Embryonic facial prominence (tissue), 1 donor: ENCODE measurements at regions not wholly inside any gene's neighbourhood (a gene's known extent, or its start where the extent isn't known, plus 50 kb on each side); places are given as distances from the start of the nearest gene placed in this dataset.

Experiments used
- DNase-seq: peaks from one replicate; pipeline ENCODE4 v3.0.0-alpha.2; 2016; ENCODE audit errors: extremely low spot score

DNA sequence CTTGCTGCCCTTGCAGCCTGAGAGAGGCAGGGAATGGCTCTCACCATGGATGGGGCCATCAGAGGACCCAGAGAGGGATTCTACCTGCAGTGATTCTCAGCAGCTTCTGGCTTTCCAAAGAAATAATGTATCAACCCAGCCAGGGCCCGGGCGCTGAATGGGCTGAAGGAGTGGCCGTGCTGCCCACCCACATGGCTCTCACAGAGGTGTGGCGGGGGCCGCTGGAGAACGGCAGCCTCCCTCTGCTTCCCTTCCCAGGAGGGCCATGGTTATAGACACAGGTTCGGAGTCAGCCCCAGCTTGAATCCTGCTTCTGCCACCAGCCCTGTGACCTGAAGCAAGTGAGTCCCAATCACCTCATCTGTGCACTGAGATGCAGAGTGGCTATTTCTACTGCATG, 82.7 kb downstream of the THAP12 start:
- DNase-seq: no peak

DNA sequence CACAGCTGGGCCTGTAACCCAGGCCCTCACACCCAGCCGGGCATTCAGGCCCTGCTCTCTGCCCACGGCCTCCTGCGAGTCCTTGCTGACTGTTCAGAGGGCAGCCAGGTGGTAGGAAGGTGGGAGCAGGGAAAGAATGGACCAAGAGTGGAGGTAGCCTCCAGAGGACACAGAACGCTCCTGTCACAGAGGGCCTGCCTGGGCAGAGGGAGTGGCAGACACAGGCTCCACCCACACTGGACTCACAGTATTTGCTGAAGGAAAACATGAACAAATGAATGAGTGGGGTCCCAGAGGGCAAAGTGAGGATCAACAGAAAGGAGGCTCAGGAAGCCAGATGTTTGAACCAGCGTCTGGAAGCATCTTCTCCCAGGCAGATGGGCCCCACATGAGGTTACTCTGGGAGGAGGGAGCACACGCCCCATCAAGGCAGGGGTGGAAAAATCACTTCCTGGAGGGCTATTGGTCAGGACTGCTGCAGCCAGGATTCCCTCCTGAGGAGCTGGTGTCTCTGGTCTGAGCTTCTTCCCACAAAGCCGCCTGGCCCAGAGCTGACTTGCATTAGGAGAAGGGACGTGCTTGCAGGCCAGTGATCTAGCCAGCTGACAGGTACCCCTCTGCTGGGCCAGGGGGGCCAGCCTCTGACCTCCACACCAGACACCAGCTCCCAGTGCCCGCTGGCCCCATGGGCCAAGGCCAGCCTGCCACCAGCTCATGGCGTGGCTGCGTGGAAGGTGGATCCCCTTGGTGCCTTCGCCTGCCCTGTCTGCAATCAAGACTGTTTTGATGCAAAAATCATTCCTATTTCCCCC, 84.0 kb downstream of the THAP12 start:
- no peak for DNase-seq

DNA sequence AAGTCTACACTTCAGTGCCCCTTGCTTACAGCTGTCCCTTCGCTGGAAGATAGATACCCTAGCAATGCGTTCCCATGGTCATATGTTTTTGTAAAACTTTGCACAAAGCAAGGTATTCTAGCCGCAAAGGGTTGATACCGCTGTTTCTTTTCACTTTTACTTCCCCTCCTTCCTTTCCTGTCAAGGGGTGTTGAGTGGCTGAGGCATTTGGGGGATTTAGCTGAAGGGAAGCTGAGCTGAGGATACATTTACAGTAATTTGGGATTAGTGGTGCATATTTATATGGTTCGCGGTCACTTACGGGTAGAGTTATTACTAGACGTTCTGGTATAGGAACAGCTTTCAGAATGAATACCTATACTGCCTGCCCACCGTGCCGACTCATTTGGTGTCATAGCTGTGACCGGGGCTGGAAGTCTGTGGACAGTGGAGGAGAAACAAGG, 86.9 kb upstream of the WNT11 start:
- DNase-seq: no peak

DNA sequence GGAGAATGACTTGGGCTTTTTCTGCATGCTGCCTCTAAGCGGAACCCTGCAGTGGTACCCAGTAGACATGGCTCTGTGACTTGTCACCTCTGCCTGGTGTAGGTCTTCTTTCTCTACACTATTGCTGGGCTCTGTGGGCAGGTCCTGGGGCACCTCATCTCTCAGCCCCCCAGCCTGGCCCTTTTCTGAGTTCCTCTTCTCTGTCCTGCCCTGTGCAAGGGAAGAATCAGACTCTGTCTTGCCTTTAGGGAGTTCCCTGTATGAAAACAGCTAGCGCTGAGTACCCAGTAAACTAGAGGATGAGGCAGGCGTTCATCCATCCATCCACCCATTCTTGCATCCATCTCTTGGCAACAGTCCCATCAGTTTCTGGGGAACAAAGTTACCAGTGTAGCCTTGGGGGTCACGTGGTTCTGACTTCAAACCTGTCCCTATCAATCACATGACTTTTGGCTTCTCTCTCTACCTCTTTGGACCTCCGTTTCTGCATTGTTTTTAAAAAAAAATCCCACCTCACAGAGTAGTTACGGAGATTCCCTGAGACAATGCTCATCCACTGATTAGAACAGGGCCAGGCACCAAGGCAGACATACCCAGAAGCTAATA, 86.4 kb upstream of the WNT11 start:
- no peak for DNase-seq

DNA sequence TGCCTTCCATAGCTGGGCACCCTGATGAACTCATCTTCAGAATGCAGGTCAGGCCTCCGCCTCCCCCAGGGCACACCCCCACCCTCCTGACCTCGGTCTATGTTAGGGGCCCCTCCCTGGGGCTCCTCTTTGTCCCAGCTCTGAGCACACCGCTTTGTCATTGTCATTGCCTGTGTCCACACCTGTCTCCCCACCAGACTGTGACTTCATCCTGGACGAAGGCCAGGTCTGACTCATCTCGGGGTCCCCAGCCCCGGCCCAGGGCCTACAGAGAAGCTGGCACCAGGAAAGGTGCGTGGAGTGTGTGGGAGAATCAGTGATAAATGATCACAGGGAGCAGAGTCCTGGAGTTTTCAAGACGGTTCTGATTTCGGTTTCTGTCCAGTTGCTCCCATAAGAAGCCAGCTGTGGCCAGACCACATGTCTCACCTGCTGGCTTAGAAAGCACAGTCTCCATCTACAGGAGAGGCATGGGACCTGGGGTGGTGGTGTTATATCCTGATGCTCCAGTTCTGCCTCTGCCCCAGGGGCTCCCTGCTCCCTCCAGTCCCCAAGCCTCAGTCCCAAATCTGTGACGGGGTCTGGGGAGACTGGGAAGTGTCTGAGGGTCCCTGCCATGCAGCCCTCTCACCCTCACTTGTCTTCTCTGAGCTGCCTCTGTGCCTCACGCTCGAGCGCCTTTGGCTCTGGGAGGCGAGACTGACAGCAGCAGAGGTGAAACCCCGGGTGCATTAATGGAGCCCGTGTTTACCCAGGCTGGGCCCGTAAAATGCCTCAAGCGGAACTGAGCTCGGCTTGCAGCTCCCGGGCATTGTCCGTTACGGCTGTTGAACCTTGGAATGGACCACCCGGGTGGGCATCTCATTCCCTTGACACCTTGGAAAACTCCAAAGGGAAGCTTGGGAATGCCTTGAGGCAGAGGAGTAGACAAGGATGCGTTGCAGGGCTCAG, 85.5 kb upstream of the WNT11 start:
- DNase-seq: no peak

DNA sequence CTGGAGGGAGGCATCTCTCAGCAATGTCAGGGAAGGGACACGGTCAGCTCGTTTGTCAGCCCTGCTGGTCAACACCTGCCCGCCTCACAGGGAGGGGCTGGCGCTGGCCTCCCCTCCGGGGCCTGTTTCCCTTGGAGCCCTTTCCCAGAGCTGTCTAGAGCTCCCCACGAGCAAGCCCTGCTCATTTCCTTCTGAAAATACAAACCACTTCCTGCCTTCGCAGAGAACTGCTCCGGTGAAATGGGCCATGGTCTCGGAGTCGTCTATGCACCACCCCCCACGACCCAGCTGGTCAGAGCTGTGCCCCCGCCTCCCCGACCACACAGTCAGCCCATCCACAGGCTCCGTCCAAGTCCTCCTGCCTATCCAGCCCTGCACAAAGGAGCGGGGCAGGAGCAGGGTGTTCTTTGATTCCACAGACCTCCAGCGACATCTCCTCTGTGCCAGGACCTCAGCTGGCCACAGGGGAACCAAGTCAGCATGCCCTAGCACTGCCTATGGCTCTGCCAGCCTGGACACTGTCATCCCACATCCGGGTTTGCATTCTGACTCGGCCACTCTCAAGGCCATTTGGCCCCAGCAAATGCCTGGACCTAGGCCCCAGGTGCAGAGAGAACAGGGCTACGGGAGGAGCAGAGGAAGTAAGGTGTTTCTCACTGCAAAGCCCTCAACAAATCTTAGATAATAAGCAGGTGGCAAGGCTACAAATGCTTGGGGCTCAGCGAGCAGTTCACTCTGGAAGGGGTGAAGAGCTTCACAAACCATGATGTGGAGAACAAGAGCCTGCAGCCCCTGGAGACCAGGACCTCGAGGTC, 82.1 kb upstream of the WNT11 start:
- DNase-seq: no peak

DNA sequence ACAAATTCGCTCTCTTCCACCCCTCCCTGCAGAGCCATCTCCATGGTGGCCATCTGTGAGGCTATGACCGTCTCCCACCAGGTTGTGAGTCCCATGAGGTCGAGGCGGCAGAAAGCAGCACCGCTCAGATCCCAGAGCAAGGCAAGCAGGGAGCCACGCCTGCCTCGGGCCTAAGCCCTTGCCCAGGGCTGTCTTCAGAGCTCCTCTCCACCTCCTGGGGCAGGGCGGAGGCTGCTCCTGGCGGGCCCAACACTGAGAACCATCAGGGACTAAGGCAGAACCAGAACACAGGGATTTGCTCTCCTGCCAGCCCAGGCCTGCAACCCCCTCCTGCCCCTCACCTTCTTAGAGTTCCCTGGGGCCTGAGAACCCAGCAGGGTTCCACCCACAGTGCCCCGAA, 80.9 kb upstream of the WNT11 start:
- DNase-seq: no peak

DNA sequence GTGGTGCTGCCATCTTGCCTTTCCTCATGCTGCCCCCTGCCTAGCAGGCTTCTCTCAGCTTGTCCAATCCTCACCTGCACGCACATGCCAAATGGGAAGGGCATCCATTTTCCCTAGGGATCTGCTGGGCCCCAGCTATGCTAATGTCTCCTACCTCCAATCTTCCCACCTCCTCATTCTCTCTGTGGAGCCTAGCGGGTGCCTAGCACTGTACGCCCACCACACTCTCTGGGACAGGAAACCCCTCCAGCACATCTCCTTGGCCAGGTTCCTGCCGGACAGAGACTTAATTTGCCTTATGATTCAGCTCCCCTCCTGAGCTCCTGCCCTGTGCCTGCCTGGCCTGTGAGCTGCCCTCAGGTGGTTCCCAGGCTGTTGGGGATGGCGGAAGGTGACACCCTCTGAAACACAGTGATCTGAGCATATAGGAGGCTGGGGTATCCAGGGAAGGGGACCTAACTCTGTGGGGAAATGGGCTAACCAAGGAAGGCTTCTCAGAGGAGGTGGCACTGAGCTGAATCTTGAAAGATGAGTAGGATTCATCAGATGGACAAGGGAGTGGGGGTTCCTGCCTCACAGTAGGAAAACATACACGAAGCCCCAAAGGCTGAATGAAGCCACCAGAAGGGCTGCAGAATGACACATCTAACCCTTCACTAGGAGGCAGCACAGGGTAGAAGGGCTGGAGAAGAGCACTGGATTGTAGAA, 79.2 kb upstream of the WNT11 start:
- DNase-seq: no peak

DNA sequence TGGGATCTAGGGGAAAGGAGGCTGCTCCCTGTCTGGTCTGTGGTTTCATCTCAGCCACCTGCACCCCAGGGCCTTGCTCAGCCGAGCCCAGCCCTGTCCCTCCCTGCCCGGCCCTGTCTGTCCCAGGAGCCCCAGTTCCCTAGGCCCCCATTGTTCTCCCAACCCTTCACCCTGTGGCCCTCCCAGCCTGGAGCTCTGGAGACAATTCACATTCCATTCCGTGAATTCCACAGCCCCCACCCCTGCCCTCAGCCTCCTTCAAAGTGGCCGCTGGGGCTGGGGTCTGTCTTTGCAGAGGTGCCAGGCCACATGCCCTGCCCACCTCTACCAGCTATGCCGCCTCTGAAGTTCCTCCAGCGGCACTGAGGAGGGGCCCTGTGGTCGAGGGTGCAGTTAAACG, 77.9 kb upstream of the WNT11 start:
- DNase-seq: no peak

DNA sequence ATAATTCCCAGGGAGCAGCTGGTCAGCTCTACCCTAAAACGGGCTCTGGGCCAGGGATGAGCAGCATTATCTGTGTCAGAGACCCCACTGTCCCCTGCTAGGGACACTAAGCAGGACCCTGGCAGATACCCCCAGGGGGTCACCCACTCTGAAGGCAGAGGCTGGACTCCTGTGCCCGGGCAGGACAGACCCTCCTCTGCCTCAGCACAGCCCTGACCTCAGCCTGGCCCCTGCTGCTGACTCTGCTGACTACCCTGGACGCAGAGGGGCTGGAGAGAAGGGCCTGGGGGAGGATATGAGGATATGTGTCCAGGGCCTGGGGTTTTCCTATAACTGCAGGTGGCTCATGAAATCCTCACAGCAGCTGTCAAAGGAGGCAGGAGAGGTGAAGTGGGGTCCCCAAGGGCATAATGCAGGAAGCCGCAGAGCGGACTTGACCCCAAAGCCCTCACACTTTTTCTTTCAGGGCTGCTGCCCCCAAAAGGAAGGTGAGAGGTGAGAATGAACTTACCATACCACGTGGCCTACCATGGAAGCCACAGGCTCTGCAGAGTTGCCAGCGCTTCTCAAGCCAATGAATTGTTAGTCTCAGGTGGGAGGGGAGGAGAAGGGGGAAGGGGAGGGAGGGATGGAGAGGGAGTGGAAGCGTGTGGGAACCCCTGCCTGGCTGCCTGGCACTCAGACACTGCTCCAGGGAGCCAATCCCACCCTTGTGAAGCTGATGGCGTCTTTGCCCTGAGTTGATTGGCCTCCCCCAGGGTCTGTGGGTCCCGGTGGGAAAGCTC, 76.7 kb upstream of the WNT11 start:
- no peak for DNase-seq

DNA sequence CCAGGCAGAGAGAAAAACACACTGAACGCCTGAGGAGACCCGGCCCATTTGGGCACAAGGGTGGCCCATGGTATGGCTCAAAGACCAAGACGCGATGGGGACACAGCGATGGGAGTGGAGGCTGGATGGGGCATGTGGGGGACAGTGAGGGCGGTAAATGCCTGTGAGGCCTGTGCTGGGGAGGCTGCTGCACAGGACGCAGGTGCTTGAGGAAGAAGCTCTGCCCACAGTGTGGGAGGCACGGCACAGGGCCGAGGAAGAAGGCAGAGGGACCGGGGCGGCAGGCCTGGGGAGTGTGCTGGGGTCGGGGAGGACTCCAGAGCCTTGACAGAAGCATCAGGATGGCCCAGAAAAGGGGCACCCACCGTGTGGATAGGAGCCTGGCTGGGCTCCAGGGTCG, 75.9 kb upstream of the WNT11 start:
- no peak for DNase-seq

DNA sequence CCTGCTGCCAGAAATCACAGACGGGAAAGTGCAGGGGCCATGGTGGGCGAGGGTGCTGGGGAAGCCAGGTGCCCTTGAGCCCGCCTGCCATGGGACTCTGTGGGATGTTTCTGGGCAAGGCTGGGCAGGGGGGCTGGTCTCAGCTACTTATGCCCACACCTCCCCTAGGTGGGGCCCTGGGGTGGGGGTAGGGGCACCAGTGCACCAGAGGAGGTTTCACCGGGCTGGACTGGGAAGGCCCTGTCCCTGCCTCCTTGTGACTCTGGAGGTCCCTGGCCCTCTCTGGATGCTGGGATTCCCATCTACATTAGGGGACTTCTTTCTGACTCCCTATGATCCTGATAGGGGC, 75.2 kb upstream of the WNT11 start:
- no peak for DNase-seq

DNA sequence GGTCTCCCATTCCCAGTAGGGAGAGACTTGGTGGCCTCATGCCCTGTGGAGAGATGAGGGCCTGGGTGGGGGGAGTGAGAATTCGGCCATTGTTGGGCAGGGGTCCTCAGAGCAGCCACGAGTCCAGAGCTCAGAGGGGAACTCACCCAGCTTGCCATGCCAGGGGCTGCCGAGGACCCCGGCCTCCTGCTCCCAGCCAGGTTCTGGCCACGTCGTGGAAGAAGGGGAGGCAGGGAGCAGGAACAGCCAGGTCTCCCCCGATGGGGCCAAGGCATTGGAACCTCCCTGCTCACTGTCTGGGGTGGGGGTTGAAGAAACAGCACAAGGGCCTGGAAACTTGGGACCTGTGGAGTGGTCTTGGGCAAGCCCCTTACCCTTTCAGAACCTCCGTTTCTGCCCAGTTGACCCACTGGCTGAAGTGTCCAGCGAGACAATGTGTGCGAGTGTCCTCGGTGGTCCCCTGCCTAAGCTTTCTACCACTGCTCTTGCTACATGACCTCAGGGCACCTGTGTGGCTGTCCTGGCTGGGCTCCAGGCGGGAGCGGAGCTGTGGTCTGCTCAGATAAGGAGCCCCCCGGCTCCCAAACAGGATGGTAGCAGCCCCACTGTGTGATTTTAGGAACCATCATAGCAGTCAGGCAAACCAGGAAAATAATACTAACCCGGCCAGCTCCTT, 74.7 kb upstream of the WNT11 start:
- DNase-seq: no peak

DNA sequence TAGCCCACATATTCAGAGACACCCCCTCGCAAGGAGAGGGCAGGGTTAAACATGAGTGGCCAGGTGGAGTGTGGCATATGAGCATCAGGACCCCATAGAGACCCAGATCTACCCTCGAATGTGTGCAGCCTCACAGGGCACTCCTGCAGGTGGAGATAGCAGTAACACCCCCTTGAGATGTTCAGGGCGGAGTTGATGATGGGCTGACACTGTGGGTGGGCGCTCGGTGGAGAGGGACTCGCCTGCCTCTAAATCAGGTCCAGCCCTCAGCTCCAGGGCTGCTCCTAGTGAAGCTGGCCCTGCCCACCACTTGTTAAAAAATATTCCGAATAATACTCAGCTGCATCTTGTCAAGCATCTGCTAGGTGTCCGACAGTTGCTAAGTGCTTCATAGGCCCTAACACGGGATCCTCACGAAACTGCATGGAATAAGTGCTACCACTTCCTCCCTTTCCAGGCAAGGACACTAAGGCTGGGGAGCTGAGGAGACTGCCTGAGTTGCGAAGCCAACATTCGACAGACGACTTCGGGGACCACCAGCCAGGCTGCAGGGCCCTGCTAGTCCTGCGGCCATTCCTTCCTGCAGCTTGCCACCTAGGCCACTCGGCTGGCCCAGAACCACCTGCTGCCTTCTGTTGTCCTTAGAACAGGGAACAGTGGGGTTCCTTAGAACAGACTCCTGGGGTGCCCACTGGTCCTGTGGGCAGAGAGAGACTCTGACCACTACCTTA, 74.0 kb upstream of the WNT11 start:
- no peak for DNase-seq

DNA sequence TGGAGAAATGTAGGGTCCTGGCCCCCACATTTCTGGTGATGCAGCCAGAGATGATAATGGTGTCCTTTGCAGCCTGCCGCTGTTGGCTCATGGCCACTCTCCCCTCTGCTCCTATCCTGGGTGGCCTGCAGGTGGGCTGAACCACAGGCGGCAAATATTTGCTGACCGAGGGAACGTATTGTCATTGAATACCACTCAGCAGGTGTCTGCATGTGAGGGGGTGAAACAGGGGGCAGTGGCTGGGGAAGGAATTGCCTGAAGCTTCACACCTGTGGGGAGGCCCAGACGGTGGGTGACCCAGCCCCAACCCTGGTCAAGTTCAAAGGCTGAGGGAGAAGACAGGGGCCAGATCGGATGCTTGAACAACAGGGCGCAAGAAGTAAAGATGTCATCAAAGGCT, 73.3 kb upstream of the WNT11 start:
- DNase-seq: no peak

DNA sequence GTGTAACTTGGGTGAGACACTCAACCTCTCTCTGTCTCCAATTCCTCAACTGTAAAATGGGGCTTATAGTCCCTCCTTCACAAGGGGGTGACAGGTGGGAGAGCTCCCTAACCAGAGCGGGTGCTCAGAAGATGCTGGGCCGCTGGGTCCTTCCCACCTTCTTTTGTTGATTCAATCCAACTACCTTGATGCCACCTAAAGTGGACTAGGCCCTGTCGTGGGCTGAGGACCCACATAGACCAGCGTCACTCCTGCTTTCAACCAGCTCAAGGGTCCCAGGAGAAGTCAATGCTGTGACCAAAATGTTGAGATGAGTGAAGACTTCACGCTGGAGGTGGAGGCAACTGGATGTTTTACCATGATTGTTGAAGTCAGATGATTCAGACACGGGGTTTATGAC, 72.7 kb upstream of the WNT11 start:
- no peak for DNase-seq

DNA sequence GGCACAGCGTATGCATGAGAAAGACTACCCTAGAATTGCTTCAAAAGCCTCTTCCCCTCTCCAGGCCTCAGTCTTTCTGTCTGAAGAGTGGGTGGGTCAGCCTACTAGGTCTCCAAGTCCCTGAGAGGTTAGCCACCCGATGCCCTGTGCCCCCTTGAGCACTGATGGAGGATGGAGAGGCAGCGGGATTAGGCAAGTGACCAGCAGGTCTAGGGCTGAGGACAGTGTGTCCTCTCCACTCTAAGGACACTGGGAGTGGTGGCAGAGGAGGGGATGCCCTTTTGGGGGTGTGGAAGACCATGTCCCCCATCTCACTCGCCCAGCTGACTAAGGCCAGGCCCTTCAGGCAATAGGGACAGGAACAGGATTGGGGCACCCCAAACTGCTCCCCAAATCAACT, 72.2 kb upstream of the WNT11 start:
- DNase-seq: no peak

DNA sequence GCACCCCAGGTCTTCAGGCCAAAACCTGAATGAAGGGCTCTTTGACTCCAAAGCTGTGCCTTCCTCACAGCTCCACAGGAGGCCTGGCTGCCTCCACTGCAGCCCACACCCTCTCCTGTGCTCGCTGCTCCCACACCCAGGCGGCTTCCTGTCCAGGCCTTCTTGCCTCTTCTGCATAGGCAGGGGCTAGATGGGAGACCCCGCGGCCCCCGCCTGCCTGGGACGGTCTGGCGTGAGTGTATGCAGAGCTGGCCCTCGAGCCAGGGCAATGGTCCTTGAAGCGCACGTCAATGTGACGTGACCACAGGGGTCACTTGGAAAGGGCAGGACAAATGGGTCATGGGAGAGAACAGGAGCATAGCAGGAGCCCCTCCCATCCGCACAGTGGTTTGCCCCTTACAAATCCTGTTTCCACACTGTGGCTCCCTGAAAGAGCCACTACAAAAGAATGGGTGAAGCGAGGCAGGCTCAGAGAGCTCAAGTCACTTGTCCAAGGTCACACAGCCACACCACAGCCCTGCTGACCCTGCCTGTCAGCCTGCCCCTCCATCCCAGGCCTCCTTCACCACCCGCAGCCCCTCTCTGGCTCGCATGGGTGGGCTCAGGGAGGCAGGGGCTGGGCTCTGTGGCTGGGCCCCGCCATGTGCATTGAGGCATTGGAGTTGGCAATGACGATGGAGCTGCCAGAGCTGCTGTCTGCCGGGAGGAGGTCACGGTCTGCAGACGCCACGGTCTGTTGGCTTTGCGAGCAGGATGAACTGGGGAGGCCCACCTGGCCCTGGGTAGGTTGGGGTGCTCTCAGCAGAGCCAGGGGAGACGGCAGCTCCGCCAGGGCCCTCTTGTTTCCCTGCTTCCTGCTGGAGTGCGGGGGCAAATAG, 71.2 kb upstream of the WNT11 start:
- no peak for DNase-seq
